ENCODE measurements at regions not wholly inside any gene's neighbourhood (a gene's known extent, or its start where the extent isn't known, plus 50 kb on each side); places are given as distances from the start of the nearest gene placed in this dataset.

GRCh38 chr2:2701176-2701781 is 370.2 kb upstream of the MYT1L start:
- TF ChIP-seq TOX (CRISPR knock-in tag; IDR thresholded peaks at IDR 0.05; ENCODE audit: borderline replicate concordance) (no peak), POU6F1 (CRISPR knock-in tag; IDR thresholded peaks at IDR 0.05; ENCODE audit: borderline replicate concordance, low read depth) (no peak), OSR1 (CRISPR knock-in tag; IDR thresholded peaks at IDR 0.05) (no peak)

All from SK-N-SH treated with all-trans-retinoic acid at 6 μM for 48 hours (cell line).